ENCODE measurements at regions not wholly inside any gene's neighbourhood (a gene's known extent, or its start where the extent isn't known, plus 50 kb on each side); places are given as distances from the start of the nearest gene placed in this dataset.

DNA sequence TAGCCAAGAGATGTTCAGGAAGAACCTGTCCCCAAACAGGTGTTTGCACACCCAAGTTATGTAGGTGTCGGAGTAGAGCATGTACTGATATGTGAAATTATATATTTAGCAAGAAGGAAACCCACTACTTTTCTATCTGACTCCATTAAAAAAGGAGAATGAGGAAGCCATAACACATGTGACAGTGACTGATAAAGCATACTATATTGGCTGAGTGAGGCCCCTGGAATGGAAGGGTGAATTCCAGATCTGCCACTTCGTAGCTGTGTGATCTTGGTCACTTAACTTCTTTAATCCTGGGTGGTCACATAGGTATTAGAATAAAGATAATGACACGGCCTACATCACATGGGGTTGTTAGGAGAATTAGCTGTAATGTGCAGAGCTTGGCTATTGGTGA lies 116.0 kb upstream of the MAN2A1 start:
- no peaks in the 10 kb centered on the region for H3K27me3 ChIP-seq (ENCODE audit: low read depth, low read length)
- TF ChIP-seq, protein P1, sequence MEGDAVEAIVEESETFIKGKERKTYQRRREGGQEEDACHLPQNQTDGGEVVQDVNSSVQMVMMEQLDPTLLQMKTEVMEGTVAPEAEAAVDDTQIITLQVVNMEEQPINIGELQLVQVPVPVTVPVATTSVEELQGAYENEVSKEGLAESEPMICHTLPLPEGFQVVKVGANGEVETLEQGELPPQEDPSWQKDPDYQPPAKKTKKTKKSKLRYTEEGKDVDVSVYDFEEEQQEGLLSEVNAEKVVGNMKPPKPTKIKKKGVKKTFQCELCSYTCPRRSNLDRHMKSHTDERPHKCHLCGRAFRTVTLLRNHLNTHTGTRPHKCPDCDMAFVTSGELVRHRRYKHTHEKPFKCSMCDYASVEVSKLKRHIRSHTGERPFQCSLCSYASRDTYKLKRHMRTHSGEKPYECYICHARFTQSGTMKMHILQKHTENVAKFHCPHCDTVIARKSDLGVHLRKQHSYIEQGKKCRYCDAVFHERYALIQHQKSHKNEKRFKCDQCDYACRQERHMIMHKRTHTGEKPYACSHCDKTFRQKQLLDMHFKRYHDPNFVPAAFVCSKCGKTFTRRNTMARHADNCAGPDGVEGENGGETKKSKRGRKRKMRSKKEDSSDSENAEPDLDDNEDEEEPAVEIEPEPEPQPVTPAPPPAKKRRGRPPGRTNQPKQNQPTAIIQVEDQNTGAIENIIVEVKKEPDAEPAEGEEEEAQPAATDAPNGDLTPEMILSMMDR (IDR thresholded peaks at IDR 0.05; ENCODE audit: low read depth, low read length): no peak
- TF ChIP-seq EZH2phosphoT487 (IDR thresholded peaks at IDR 0.05; ENCODE audit: low read depth): no peak
- H3K4me1 ChIP-seq (ENCODE audit: low read length): no peaks in the 10 kb centered on the region
- no peak overlapping the region for H3K4me3 ChIP-seq (ENCODE audit: low read length)
- H3K9ac ChIP-seq (ENCODE audit: low read length): no peak overlapping the region
- no peak overlapping the region for H2AFZ ChIP-seq (ENCODE audit: low read depth, low read length)
- H3K27ac ChIP-seq (ENCODE audit: low read length): no peak overlapping the region
- H3K79me2 ChIP-seq (ENCODE audit: low read length): no peaks in the 10 kb centered on the region
- no peaks in the 10 kb centered on the region for H3K36me3 ChIP-seq (replicated peaks; ENCODE audit: low read depth, low read length)
- no peaks in the 10 kb centered on the region for H3K9me3 ChIP-seq (ENCODE audit: insufficient read depth, low read length)
- no peaks in the 10 kb centered on the region for H4K20me1 ChIP-seq (ENCODE audit: insufficient read depth, low read length)
- H3K4me2 ChIP-seq (ENCODE audit: low read length): no peak overlapping the region

DNA sequence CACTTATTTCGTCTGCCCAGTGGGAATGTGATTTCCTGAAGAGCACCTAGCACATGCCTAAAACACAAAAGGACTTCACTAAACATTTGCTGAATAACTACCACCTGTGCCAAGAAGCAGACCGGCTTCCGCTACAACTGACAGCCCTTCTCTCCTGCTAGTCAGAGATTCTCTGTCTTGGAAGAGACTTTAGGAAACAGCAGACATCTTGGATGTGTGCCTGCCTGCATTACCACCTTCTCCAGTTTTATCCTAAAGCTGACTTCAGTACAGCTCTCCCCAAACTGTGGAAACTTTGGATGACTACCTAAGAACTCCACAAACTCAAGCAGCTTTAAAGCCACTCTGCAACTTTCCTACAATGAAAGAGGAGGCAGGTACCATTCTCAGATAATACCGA lies 116.5 kb upstream of the MAN2A1 start:
- no peak for TF ChIP-seq EZH2phosphoT487 (IDR thresholded peaks at IDR 0.05; ENCODE audit: low read depth)
- TF ChIP-seq, protein P1 (IDR thresholded peaks at IDR 0.05; ENCODE audit: low read depth, low read length): no peak
- Histone ChIP-seq H3K4me3 (ENCODE audit: low read length) (no peak overlapping the region), H3K4me1 (ENCODE audit: low read length) (no peaks in the 10 kb centered on the region), H3K36me3 (replicated peaks; ENCODE audit: low read depth, low read length) (no peaks in the 10 kb centered on the region), H3K9ac (ENCODE audit: low read length) (no peak overlapping the region), H3K9me3 (ENCODE audit: insufficient read depth, low read length) (no peaks in the 10 kb centered on the region), H3K79me2 (ENCODE audit: low read length) (no peaks in the 10 kb centered on the region), H3K27me3 (ENCODE audit: low read depth, low read length) (no peaks in the 10 kb centered on the region), H2AFZ (ENCODE audit: low read depth, low read length) (no peak overlapping the region), H4K20me1 (ENCODE audit: insufficient read depth, low read length) (no peaks in the 10 kb centered on the region), H3K27ac (ENCODE audit: low read length) (no peak overlapping the region), H3K4me2 (ENCODE audit: low read length) (no peak overlapping the region)

DNA sequence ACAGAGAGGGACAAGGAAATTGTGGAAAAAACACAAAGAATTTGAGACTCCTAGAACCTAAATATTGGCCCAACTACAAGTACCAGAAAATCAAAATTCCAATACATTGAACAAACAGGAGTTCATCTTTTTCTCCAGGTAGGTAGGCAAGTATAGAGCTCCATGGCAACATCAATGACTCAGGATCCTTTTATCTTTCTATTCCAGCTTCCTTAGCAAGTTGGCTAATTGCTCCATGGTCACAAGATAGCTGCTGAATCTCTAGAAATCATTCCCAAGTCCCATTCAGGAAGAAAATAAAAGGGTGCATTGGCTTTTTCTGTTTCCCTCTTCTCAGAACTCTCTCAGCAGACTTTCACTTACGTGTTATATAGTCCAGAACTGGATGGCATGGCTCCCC lies 117.9 kb upstream of the MAN2A1 start:
- no peak overlapping the region for H3K27ac ChIP-seq (ENCODE audit: low read length)
- H3K27me3 ChIP-seq (ENCODE audit: low read depth, low read length): no peaks in the 10 kb centered on the region
- H2AFZ ChIP-seq (ENCODE audit: low read depth, low read length): no peak overlapping the region
- no peaks in the 10 kb centered on the region for H3K36me3 ChIP-seq (replicated peaks; ENCODE audit: low read depth, low read length)
- no peaks in the 10 kb centered on the region for H3K79me2 ChIP-seq (ENCODE audit: low read length)
- H4K20me1 ChIP-seq (ENCODE audit: insufficient read depth, low read length): no peaks in the 10 kb centered on the region
- H3K9ac ChIP-seq (ENCODE audit: low read length): no peak overlapping the region
- H3K4me3 ChIP-seq (ENCODE audit: low read length): no peak overlapping the region
- H3K4me2 ChIP-seq (ENCODE audit: low read length): no peak overlapping the region
- no peaks in the 10 kb centered on the region for H3K4me1 ChIP-seq (ENCODE audit: low read length)
- TF ChIP-seq, protein P1 (IDR thresholded peaks at IDR 0.05; ENCODE audit: low read depth, low read length): no peak
- no peak for TF ChIP-seq EZH2phosphoT487 (IDR thresholded peaks at IDR 0.05; ENCODE audit: low read depth)
- H3K9me3 ChIP-seq (ENCODE audit: insufficient read depth, low read length): no peaks in the 10 kb centered on the region

GRCh38 chr5:109570362-109570874 lies 119.3 kb upstream of the MAN2A1 start:
- TF ChIP-seq, protein P1 (IDR thresholded peaks at IDR 0.05; ENCODE audit: low read depth, low read length): no peak
- no peak for TF ChIP-seq EZH2phosphoT487 (IDR thresholded peaks at IDR 0.05; ENCODE audit: low read depth)

More at GRCh38 chr5:109570362-109570874, 119.3 kb upstream of the MAN2A1 start:
- Histone ChIP-seq H3K4me1 (ENCODE audit: low read length) (no peaks in the 10 kb centered on the region), H3K4me3 (ENCODE audit: low read length) (no peak overlapping the region), H3K36me3 (replicated peaks; ENCODE audit: low read depth, low read length) (no peaks in the 10 kb centered on the region), H2AFZ (ENCODE audit: low read depth, low read length) (no peak overlapping the region), H3K27me3 (ENCODE audit: low read depth, low read length) (no peaks in the 10 kb centered on the region), H3K9me3 (ENCODE audit: insufficient read depth, low read length) (no peaks in the 10 kb centered on the region), H3K4me2 (ENCODE audit: low read length) (no peak overlapping the region), H3K9ac (ENCODE audit: low read length) (no peak overlapping the region), H4K20me1 (ENCODE audit: insufficient read depth, low read length) (no peaks in the 10 kb centered on the region), H3K27ac (ENCODE audit: low read length) (no peak overlapping the region), H3K79me2 (ENCODE audit: low read length) (no peaks in the 10 kb centered on the region)
